ENCODE measurements at regions not wholly inside any gene's neighbourhood (a gene's known extent, or its start where the extent isn't known, plus 50 kb on each side); places are given as distances from the start of the nearest gene placed in this dataset.

GRCh38 chr2:14520385-14520945 is 112.1 kb upstream of the LRATD1 start:
- TF ChIP-seq EZH2phosphoT487 (IDR thresholded peaks at IDR 0.05; ENCODE audit: insufficient read depth, low read depth) (no peak), EZH2 (IDR thresholded peaks at IDR 0.05; ENCODE audit: insufficient read depth, poor library complexity, severe bottlenecking) (no peak)

All from GM23248 (cell line).